Astrocyte (in vitro differentiated cells and primary cell): ENCODE measurements at regions not wholly inside any gene's neighbourhood (a gene's known extent, or its start where the extent isn't known, plus 50 kb on each side); places are given as distances from the start of the nearest gene placed in this dataset.
"Not testable (repeated sequence)": the region's sequence is repeated elsewhere in the genome, so short reads cannot be mapped to it uniquely, and the experiment has no call there.

Experiments
- DNase-seq: peaks from one replicate; pipeline ENCODE4 v3.0.0-alpha.2; 2010; ENCODE audit warnings: low read depth
- FAIRE-seq: peaks from 2 replicates; lab custom pipeline; 2011; peaks lifted over from hg19 to GRCh38; lab: Jason Lieb, UNC
- H2AFZ ChIP-seq: 2 replicates; pipeline ENCODE4 v1.6.0; 2012; ENCODE audit warnings: low read depth, low read length, inconsistent platforms
- H3K27ac ChIP-seq: 2 replicates; pipeline ENCODE4 v1.5.1; 2011; ENCODE audit warnings: low read depth, low read length, inconsistent platforms
- H3K27me3 ChIP-seq: 2 replicates; pipeline ENCODE4 v1.6.0; 2011; ENCODE audit warnings: low read length, inconsistent platforms; ENCODE audit not compliant: insufficient read depth
- H3K36me3 ChIP-seq: 2 replicates; pipeline ENCODE4 v1.5.1; 2011; ENCODE audit warnings: low read length, inconsistent platforms; ENCODE audit not compliant: insufficient read depth
- H3K4me1 ChIP-seq: 2 replicates; pipeline ENCODE4 v1.5.1; 2011; ENCODE audit warnings: low read length, inconsistent platforms; ENCODE audit not compliant: insufficient read depth
- H3K4me2 ChIP-seq: 2 replicates; pipeline ENCODE4 v1.6.0; 2012; ENCODE audit warnings: low read length, inconsistent platforms
- H3K4me3 ChIP-seq: 2 replicates; pipeline ENCODE4 v1.5.1; 2011; ENCODE audit warnings: low read depth, mild to moderate bottlenecking, low read length, inconsistent platforms; ENCODE audit not compliant: insufficient read depth
- H3K79me2 ChIP-seq: 2 replicates; pipeline ENCODE4 v1.6.0; 2012; ENCODE audit warnings: mild to moderate bottlenecking, low read length, inconsistent platforms; ENCODE audit not compliant: insufficient read depth
- H3K9ac ChIP-seq: 2 replicates; pipeline ENCODE4 v1.6.0; 2012; ENCODE audit warnings: mild to moderate bottlenecking, low read length, inconsistent platforms
- H3K9me3 ChIP-seq: 2 replicates; pipeline ENCODE4 v1.5.1; 2012; ENCODE audit warnings: low read depth, mild to moderate bottlenecking, low read length, inconsistent platforms; ENCODE audit not compliant: insufficient read depth
- H4K20me1 ChIP-seq: 2 replicates; pipeline ENCODE4 v1.6.0; 2012; ENCODE audit warnings: low read length, inconsistent platforms; ENCODE audit not compliant: insufficient read depth
- H3K27ac Mint-ChIP-seq: one replicate; pipeline ENCODE4 v1.8.0; 2021; ENCODE audit warnings: mild to moderate bottlenecking, mixed read lengths; ENCODE audit not compliant: unreplicated experiment
- H3K27me3 Mint-ChIP-seq: one replicate; pipeline ENCODE4 v1.8.0; 2021; ENCODE audit warnings: low read depth, mixed read lengths; ENCODE audit not compliant: unreplicated experiment
- H3K36me3 Mint-ChIP-seq: one replicate; pipeline ENCODE4 v1.8.0; 2021; ENCODE audit warnings: low read depth, mixed read lengths; ENCODE audit not compliant: unreplicated experiment
- H3K4me1 Mint-ChIP-seq: one replicate; pipeline ENCODE4 v1.8.0; 2021; ENCODE audit warnings: low read depth, mixed read lengths; ENCODE audit not compliant: unreplicated experiment
- H3K4me3 Mint-ChIP-seq: one replicate; pipeline ENCODE4 v1.8.0; 2021; ENCODE audit warnings: mild to moderate bottlenecking, moderate library complexity, mixed read lengths; ENCODE audit not compliant: unreplicated experiment
- H3K9me3 Mint-ChIP-seq: one replicate; pipeline ENCODE4 v1.8.0; 2021; ENCODE audit warnings: mild to moderate bottlenecking, mixed read lengths; ENCODE audit not compliant: unreplicated experiment
- EZH2 ChIP-seq: IDR thresholded peaks from 2 replicates; pipeline ENCODE4 v1.6.1; 2012; ENCODE audit warnings: mild to moderate bottlenecking, low read length, inconsistent platforms; ENCODE audit not compliant: insufficient read depth
- TF ChIP-seq, protein P1 (sequence below): IDR thresholded peaks from 2 replicates; pipeline ENCODE4 v1.5.1; 2011; ENCODE audit warnings: low read depth, mild to moderate bottlenecking, inconsistent platforms, low read length, moderate library complexity; ENCODE audit not compliant: insufficient read depth

DNA sequence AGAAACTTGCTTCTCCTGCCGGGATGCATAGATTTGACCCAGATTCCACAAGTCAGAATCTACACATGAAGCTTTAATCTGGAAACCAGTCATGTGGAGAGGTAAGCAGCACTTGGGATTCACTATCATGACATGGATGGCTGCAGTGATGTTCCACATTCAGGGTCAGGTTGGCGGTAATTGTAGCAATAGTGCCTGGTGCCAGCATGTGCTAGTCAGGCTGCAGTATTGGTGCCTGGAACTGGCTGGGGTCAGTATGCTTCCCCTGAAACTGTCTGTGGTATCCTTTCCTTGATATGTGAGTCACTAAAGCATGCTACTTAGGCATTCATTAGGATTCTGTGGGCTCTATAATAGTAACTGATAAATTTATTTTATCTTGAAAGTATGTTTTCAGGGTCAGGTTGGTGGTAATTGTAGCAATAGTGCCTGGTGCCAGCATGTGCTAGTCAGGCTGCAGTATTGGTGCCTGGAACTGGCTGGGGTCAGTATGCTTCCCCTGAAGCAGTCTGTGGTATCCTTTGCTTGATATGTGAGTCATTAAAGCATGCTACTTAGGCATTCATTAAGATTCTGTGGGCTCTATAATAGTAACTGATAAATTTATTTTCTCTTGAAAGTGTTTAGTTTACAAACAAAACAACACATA is 1439.2 kb downstream of the ZPLD1 start:
- Histone ChIP-seq H3K4me1 (no peaks in the 10 kb centered on the region), H3K27me3 (no peaks in the 10 kb centered on the region), H3K36me3 (no peaks in the 10 kb centered on the region), H3K9ac (no peak overlapping the region), H3K27ac (no peak overlapping the region), H3K4me3 (no peak overlapping the region), H3K79me2 (no peaks in the 10 kb centered on the region), H4K20me1 (no peaks in the 10 kb centered on the region), H3K4me2 (no peak overlapping the region), H3K9me3 (no peaks in the 10 kb centered on the region), H2AFZ (no peak overlapping the region)
- Mint-ChIP-seq H3K4me3 (no peak overlapping the region), H3K27ac (no peak overlapping the region), H3K4me1 (no peaks in the 10 kb centered on the region), H3K9me3 (no peaks in the 10 kb centered on the region), H3K27me3 (no peaks in the 10 kb centered on the region), H3K36me3 (no peaks in the 10 kb centered on the region)
- TF ChIP-seq, protein P1, sequence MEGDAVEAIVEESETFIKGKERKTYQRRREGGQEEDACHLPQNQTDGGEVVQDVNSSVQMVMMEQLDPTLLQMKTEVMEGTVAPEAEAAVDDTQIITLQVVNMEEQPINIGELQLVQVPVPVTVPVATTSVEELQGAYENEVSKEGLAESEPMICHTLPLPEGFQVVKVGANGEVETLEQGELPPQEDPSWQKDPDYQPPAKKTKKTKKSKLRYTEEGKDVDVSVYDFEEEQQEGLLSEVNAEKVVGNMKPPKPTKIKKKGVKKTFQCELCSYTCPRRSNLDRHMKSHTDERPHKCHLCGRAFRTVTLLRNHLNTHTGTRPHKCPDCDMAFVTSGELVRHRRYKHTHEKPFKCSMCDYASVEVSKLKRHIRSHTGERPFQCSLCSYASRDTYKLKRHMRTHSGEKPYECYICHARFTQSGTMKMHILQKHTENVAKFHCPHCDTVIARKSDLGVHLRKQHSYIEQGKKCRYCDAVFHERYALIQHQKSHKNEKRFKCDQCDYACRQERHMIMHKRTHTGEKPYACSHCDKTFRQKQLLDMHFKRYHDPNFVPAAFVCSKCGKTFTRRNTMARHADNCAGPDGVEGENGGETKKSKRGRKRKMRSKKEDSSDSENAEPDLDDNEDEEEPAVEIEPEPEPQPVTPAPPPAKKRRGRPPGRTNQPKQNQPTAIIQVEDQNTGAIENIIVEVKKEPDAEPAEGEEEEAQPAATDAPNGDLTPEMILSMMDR: no peak
- no peak for TF ChIP-seq EZH2
- FAIRE-seq: peak; percentile 9
- DNase-seq: peak; percentile 15

DNA sequence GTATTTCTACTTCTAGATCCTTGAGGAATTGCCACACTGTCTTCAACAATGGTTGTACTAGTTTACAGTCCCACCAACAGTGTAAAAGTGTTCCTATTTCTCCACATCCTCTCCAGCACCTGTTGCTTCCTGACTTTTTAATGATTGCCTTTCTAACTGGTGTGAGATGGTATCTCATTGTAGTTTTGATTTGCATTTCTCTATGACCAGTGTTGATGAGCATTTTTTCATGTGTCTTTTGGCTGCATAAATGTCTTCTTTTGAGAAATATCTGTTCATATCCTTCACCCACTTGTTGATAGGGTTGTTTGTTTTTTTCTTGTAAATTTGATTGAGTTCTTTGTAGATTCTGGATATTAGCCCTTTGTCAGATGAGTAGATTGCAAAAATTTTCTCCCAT is 1447.0 kb downstream of the ZPLD1 start:
- not testable (repeated sequence) for H3K9me3 ChIP-seq, H3K27me3 ChIP-seq, H3K36me3 Mint-ChIP-seq, H3K36me3 ChIP-seq, H3K9ac ChIP-seq, H2AFZ ChIP-seq, H3K4me3 Mint-ChIP-seq, H4K20me1 ChIP-seq, H3K27ac Mint-ChIP-seq, H3K4me1 Mint-ChIP-seq, FAIRE-seq, DNase-seq, H3K9me3 Mint-ChIP-seq, H3K4me3 ChIP-seq, H3K4me1 ChIP-seq, H3K27ac ChIP-seq, H3K4me2 ChIP-seq, H3K27me3 Mint-ChIP-seq, H3K79me2 ChIP-seq

DNA sequence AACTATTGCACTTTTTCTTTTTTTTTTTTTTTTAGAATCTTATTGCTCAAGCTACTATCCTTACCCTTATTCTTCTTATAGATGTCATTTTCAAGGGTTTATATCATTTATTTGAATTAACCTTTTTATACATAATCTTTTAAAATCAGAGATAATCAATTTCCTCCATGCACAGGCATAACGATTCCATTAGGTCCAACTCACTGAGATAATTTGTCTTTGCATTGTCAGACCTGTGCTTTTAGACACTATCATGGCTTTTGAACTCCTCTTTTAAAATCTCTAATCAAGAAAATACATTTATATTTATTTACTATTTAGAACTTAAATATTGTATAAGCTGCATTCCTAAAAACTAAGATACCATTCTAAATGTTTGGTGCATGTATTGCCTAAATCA is 1454.9 kb downstream of the ZPLD1 start:
- no peaks in the 10 kb centered on the region for H3K9me3 ChIP-seq
- Mint-ChIP-seq H3K36me3 (no peaks in the 10 kb centered on the region), H3K27ac (no peak overlapping the region), H3K4me3 (no peak overlapping the region), H3K9me3 (no peaks in the 10 kb centered on the region), H3K4me1 (no peaks in the 10 kb centered on the region), H3K27me3 (no peaks in the 10 kb centered on the region)
- H4K20me1 ChIP-seq: no peaks in the 10 kb centered on the region
- no peak for FAIRE-seq
- no peak overlapping the region for H3K4me3 ChIP-seq
- H3K4me2 ChIP-seq: no peak overlapping the region
- H3K27me3 ChIP-seq: no peaks in the 10 kb centered on the region
- no peak overlapping the region for H3K9ac ChIP-seq
- H3K4me1 ChIP-seq: no peaks in the 10 kb centered on the region
- no peak overlapping the region for H3K27ac ChIP-seq
- no peaks in the 10 kb centered on the region for H3K36me3 ChIP-seq
- TF ChIP-seq, protein P1: no peak
- TF ChIP-seq EZH2: no peak
- no peak for DNase-seq
- no peaks in the 10 kb centered on the region for H3K79me2 ChIP-seq
- H2AFZ ChIP-seq: no peak overlapping the region
